Right atrium auricular region (tissue), 2 donors: ENCODE measurements at regions not wholly inside any gene's neighbourhood (a gene's known extent, or its start where the extent isn't known, plus 50 kb on each side); places are given as distances from the start of the nearest gene placed in this dataset.

Experiments
- DNase-seq: peaks from one replicate; pipeline ENCODE4 v3.0.0-alpha.2; 2019; ENCODE audit warnings: low spot score
- H3K27ac ChIP-seq, 2 donors: fragments of 200-600 bp; sonication (generic); 1 replicate in 1 of 2; 2 replicates in 1 of 2; pipeline ENCODE4 v1.5.1; 2016 to 2019
- H3K27me3 ChIP-seq, 2 donors: fragments of 200-600 bp; sonication (generic); one replicate each; pipeline versions ENCODE4 v1.5.1 to v1.6.0; 2017 to 2019
- H3K36me3 ChIP-seq: fragments of 200-600 bp; sonication (generic); one replicate; pipeline ENCODE4 v1.5.1; 2016
- H3K4me1 ChIP-seq, 2 donors: fragments of 200-600 bp; sonication (generic); one replicate each; pipeline versions ENCODE4 v1.5.1 to v1.6.0; 2017 to 2019
- H3K4me3 ChIP-seq, 2 donors: fragments of 200-600 bp; sonication (generic); 1 replicate in 1 of 2; 2 replicates in 1 of 2; pipeline ENCODE4 v1.5.1; 2017 to 2019; ENCODE audit warnings: mild to moderate bottlenecking in 1 of 2, moderate library complexity in 1 of 2
- H3K9me3 ChIP-seq, 2 donors: fragments of 200-600 bp; sonication (generic); one replicate each; pipeline ENCODE4 v1.5.1; 2019
- CTCF ChIP-seq, 2 donors: fragments of 200-600 bp; sonication (generic); IDR thresholded peaks; one replicate each; pipeline ENCODE4 v1.5.1; 2019; ENCODE audit warnings: antibody characterized with exemption in 2 of 2

DNA sequence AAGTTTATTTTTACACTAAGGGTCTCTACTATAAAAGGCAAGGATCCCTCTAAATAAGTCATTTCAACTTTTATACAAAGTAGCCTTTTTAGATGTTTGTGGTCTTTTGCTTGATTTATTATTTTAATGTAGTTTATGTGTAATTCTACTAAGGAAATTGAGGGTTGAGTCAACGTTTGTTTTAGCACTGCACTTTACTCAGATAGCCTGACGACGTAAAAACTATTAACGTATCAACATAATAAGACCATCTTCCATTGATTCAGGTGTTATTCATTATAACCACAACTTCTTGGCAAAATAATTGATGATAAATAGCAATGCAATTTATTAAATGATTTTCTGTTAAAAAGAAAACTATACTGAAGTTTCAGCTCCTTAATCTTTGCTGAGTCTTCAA is 1103.6 kb upstream of the ACVR2A start:
- no peaks in the 10 kb centered on the region for H3K4me1 ChIP-seq

GRCh38 chr2:146734821-146735190 is 1110.0 kb upstream of the ACVR2A start:
- TF ChIP-seq CTCF (IDR thresholded peaks at IDR 0.05): no peak
- H3K36me3 ChIP-seq: no peaks in the 10 kb centered on the region
- H3K4me3 ChIP-seq: no peak overlapping the region
- no peaks in the 10 kb centered on the region for H3K9me3 ChIP-seq
- H3K27me3 ChIP-seq: no peaks in the 10 kb centered on the region
- no peaks in the 10 kb centered on the region for H3K4me1 ChIP-seq
- no peak overlapping the region for H3K27ac ChIP-seq
- DNase-seq: no peak

More for the DNA sequence above, 1103.6 kb upstream of the ACVR2A start:
- TF ChIP-seq CTCF (IDR thresholded peaks at IDR 0.05): no peak
- H3K27ac ChIP-seq: no peak overlapping the region
- H3K27me3 ChIP-seq: no peaks in the 10 kb centered on the region
- H3K36me3 ChIP-seq: no peaks in the 10 kb centered on the region
- no peaks in the 10 kb centered on the region for H3K9me3 ChIP-seq
- H3K4me3 ChIP-seq: no peak overlapping the region
- no peak for DNase-seq

GRCh38 chr2:146734042-146734820 is 1110.6 kb upstream of the ACVR2A start:
- peak in 1 of 2 donors; percentile 61 for TF ChIP-seq CTCF (IDR thresholded peaks at IDR 0.05)

GRCh38 chr2:146730882-146731281 is 1113.9 kb upstream of the ACVR2A start:
- H3K27me3 ChIP-seq: no peaks in the 10 kb centered on the region
- no peak overlapping the region for H3K27ac ChIP-seq
- no peaks in the 10 kb centered on the region for H3K4me1 ChIP-seq
- no peak overlapping the region for H3K4me3 ChIP-seq
- no peak for DNase-seq
- TF ChIP-seq CTCF (IDR thresholded peaks at IDR 0.05): no peak
- H3K9me3 ChIP-seq: no peaks in the 10 kb centered on the region
- H3K36me3 ChIP-seq: no peaks in the 10 kb centered on the region

More at GRCh38 chr2:146734042-146734820, 1110.6 kb upstream of the ACVR2A start:
- no peaks in the 10 kb centered on the region for H3K36me3 ChIP-seq
- H3K4me3 ChIP-seq: no peak overlapping the region
- H3K4me1 ChIP-seq: no peaks in the 10 kb centered on the region
- no peaks in the 10 kb centered on the region for H3K27me3 ChIP-seq
- no peak for DNase-seq
- no peaks in the 10 kb centered on the region for H3K9me3 ChIP-seq
- no peak overlapping the region for H3K27ac ChIP-seq

GRCh38 chr2:146721486-146721885 is 1123.3 kb upstream of the ACVR2A start:
- DNase-seq: no peak
- Histone ChIP-seq H3K36me3 (no peaks in the 10 kb centered on the region), H3K27ac (no peak overlapping the region), H3K27me3 (no peaks in the 10 kb centered on the region), H3K4me1 (no peaks in the 10 kb centered on the region), H3K9me3 (no peaks in the 10 kb centered on the region), H3K4me3 (no peak overlapping the region)
- TF ChIP-seq CTCF (IDR thresholded peaks at IDR 0.05): no peak

- Histone ChIP-seq H3K36me3 (no peaks in the 10 kb centered on the region), H3K27ac (no peak overlapping the region), H3K9me3 (no peaks in the 10 kb centered on the region), H3K4me3 (no peak overlapping the region), H3K4me1 (no peaks in the 10 kb centered on the region), H3K27me3 (no peaks in the 10 kb centered on the region)
- TF ChIP-seq CTCF (IDR thresholded peaks at IDR 0.05): no peak
- DNase-seq: no peak
These were observed 1124.7 kb upstream of the ACVR2A start for GRCh38 chr2:146720170-146720569.
